ENCODE measurements at regions not wholly inside any gene's neighbourhood (a gene's known extent, or its start where the extent isn't known, plus 50 kb on each side); places are given as distances from the start of the nearest gene placed in this dataset.
"Not testable (repeated sequence)": the region's sequence is repeated elsewhere in the genome, so short reads cannot be mapped to it uniquely, and the experiment has no call there.

DNA sequence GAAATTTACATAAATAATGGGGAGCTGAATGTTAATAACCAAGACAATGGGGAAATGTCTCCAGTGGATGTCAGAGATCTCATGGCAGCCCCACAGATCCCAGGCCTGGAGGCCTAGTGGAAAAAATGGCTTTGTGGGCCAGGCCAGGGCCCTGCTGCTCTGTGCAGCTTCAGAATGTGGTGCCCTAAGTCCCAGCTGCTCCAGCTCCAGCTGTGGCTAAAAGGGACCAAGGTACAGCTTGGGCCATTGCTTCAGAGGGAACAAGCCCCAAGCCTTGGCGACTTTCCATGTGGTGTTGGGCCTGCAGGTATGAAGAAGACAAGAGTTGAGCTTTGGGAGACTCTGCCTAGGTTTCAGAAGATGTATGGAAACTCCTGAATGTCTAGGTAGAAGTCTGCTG is 658.2 kb downstream of the NUP35 start:
- TF ChIP-seq POLR2AphosphoS5 (IDR thresholded peaks at IDR 0.05; ENCODE audit: low read depth, low read length) (no peak), TAF1 (IDR thresholded peaks at IDR 0.05; ENCODE audit: borderline replicate concordance, low read depth, low read length) (no peak), POLR2A (IDR thresholded peaks at IDR 0.05; ENCODE audit: low read depth, low read length) (no peak)
- FAIRE-seq: no peak
- DNase-seq (ENCODE audit: insufficient read length): no peak

DNA sequence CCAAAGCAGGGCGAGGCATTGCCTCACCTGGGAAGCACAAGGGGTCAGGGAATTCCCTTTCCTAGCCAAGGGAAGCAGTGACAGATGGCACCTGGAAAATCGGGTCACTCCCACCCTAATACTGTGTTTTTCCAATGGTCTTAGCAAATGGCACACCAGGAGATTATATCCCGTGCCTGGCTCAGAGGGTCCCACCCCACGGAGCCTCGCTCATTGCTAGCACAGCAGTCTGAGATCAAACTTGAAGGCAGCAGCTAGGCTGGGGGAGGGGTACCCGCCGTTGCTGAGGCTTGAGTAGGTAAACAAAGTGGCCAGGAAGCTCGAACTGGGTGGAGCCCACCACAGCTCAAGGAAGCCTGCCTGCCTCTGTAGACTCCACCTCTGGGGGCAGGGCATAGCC is 664.6 kb downstream of the NUP35 start:
- FAIRE-seq; DNase-seq (ENCODE audit: insufficient read length): not testable (repeated sequence)

DNA sequence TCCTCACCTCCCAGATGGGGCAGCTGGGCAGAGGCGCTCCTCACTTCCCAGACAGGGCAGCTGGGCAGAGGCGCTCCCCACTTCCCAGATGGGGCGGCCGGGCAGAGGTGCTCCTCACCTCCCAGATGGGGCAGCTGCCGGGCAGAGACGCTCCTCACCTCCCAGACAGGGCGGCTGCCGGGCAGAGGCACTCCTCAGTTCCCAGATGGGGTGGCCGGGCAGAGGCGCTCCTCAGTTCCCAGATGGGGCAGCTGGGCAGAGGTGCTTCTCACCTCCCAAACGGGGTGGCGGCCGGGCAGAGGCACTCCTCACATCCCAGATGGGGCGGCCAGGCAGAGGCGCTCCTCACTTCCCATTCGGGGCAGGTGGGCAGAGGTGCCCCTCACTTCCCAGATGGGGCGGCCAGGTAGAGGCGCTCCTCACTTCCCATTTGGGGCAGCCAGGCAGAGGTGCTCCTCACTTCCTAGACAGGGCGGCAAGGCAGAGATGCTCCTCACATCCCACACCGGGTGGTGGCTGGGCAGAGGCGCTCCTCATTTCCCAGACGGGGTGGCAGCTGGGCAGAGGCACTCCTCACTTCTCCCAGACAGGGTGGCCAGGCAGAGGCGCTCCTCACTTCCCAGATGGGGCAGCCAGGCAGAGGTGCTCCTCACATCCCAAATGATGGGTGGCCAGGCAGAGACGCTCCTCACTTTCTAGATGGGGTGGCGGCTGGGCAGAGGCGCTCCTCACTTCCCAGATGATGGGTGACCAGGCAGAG is 668.1 kb downstream of the NUP35 start:
- FAIRE-seq; DNase-seq (ENCODE audit: insufficient read length): not testable (repeated sequence)

DNA sequence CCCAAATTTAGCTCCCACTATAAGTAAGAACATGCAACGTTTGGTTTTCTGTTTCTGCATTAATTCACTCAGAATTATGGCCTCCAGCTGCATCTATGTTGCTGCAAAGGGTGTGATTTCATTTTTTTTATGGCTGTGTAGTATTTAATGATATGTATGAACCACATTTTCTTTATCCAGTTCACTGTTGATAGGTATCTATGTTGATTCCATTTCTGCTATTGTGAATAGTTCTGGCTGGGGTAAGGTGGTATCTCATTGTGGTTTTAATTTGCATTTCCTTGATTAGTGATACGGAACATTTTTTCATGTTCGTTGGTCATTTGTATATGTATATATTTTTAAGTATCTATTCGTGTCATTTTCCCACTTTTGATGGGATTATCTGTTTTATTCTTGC is 674.3 kb downstream of the NUP35 start:
- FAIRE-seq (no peak), DNase-seq (ENCODE audit: insufficient read length) (no peak)
- TF ChIP-seq TAF1 (IDR thresholded peaks at IDR 0.05; ENCODE audit: borderline replicate concordance, low read depth, low read length) (no peak), POLR2A (IDR thresholded peaks at IDR 0.05; ENCODE audit: low read depth, low read length) (no peak), POLR2AphosphoS5 (IDR thresholded peaks at IDR 0.05; ENCODE audit: low read depth, low read length) (no peak)

DNA sequence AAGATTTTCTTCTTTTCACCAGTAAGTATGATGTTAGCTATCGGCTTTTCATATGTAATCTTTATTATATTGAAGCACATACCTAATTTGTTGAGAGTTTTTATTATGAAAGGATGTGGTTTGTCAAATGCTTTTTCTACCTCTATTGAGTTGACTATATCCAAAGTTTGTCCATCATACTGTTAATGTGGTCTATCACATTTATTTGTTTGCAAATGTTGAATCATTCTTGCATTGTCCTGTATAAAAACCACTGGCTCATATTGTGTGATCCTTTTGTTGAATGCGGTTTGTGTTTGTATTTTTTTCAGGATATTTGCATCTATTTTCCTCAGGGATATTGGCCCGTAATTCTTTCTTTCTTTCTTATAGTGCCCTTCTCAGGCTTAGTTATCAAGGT is 675.5 kb downstream of the NUP35 start:
- TF ChIP-seq TAF1 (IDR thresholded peaks at IDR 0.05; ENCODE audit: borderline replicate concordance, low read depth, low read length): no peak
- TF ChIP-seq POLR2A (IDR thresholded peaks at IDR 0.05; ENCODE audit: low read depth, low read length): no peak
- TF ChIP-seq POLR2AphosphoS5 (IDR thresholded peaks at IDR 0.05; ENCODE audit: low read depth, low read length): no peak
- peak; percentile 24 for FAIRE-seq
- no peak for DNase-seq (ENCODE audit: insufficient read length)

DNA sequence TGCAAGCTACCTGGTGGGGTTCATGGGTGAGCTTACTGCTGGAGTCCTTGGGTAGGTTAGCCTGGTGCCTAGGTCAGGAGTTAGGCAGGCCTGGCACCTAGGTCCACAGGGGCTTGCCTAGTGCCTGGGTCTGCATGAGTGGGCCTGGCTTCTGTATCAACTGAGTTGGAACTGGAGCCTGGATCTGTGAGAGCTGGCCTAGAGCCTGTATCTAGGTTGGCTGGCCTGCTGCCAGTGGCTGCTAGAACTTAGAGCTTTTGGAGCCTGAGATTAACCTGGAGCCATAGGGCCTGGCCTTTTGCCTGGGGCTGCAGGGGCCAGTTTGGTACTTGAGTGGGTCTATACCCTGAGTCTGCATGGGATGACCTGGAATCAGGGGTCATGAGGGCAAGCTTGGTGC is 679.4 kb downstream of the NUP35 start:
- TF ChIP-seq POLR2AphosphoS5 (IDR thresholded peaks at IDR 0.05; ENCODE audit: low read depth, low read length): no peak
- no peak for DNase-seq (ENCODE audit: insufficient read length)
- no peak for FAIRE-seq

DNA sequence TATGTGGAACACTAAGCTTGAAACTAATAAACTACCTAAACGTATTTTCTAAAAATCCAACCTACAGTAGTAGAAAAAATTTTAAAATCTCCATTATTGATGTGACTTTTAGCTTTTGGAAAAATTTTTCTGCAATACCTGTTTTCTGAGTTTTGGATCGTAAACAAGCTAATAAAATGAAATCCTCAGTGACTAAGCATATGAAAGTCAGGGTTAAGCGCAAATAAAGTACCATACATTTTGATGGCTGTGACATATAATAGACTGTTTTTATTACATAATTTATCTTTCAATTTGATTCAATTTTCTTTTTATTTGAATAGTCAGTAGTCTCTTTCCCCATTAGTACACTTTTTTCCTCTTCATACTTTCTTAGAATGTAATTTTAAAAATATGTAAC is 683.6 kb downstream of the NUP35 start:
- FAIRE-seq (no peak), DNase-seq (ENCODE audit: insufficient read length) (no peak)
- TF ChIP-seq TAF1 (IDR thresholded peaks at IDR 0.05; ENCODE audit: borderline replicate concordance, low read depth, low read length) (no peak), POLR2AphosphoS5 (IDR thresholded peaks at IDR 0.05; ENCODE audit: low read depth, low read length) (no peak), POLR2A (IDR thresholded peaks at IDR 0.05; ENCODE audit: low read depth, low read length) (no peak)

DNA sequence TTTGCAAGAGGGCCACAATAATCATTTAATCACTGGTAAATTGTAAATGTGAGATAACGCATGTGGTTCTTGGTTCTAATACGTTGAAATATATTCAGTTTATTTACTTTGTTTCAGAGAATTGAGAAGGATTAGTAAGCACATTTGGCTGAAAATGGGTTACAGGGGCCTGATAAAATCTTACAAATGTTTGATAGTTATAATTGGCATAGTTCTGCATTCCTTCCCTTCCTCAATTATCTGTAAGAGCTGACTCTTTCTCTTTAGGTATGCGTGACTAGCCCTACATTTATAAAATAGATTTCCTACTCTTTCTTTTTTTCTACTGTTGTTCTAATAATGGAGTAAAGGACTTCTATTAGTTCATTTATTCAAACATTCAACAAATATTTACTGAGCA is 685.2 kb downstream of the NUP35 start:
- TF ChIP-seq POLR2A (IDR thresholded peaks at IDR 0.05; ENCODE audit: low read depth, low read length) (no peak), POLR2AphosphoS5 (IDR thresholded peaks at IDR 0.05; ENCODE audit: low read depth, low read length) (no peak), TAF1 (IDR thresholded peaks at IDR 0.05; ENCODE audit: borderline replicate concordance, low read depth, low read length) (no peak)
- DNase-seq (ENCODE audit: insufficient read length) (no peak), FAIRE-seq (no peak)

DNA sequence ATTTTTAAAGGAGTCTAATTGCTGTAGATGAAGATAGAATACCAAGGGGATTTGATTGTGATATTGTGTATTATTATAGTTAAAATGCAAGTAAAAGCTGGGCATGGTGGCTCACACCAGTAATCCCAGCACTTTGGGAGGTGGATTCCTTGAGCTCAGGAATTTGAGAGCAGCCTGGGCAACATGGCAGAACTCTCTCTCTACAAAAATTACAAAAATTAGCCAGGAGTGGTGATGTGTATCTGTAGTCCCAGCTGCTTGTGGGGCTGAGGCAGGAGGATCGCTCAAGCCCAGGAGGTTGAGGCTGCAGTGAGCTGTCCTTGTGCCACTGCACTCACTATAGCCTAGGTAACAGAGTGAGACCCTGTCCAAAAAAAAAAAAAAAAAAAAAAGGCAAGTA is 687.0 kb downstream of the NUP35 start:
- DNase-seq (ENCODE audit: insufficient read length): no peak
- FAIRE-seq: no peak
- no peak for TF ChIP-seq POLR2A (IDR thresholded peaks at IDR 0.05; ENCODE audit: low read depth, low read length)
- no peak for TF ChIP-seq TAF1 (IDR thresholded peaks at IDR 0.05; ENCODE audit: borderline replicate concordance, low read depth, low read length)
- no peak for TF ChIP-seq POLR2AphosphoS5 (IDR thresholded peaks at IDR 0.05; ENCODE audit: low read depth, low read length)

DNA sequence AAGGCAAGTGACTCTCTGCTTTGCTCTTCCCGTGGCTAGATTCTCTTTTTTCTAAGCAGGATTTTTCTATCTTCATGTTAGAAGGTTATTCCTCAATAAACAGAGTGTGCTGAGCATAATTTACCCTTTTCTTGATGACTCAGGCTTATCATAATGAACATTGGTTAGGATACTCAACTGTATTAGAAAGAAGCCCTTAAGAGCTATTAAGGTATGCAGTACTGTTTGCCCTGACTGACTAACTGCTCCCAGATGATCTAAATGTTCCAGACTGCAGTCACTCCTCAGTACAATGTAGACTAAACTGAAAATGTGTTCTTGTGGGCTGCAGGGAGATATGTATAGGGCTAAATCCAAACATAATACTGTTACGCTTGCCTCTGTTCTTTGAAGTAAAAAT is 687.8 kb downstream of the NUP35 start:
- TF ChIP-seq POLR2A (IDR thresholded peaks at IDR 0.05; ENCODE audit: low read depth, low read length) (no peak), TAF1 (IDR thresholded peaks at IDR 0.05; ENCODE audit: borderline replicate concordance, low read depth, low read length) (no peak), POLR2AphosphoS5 (IDR thresholded peaks at IDR 0.05; ENCODE audit: low read depth, low read length) (no peak)
- DNase-seq (ENCODE audit: insufficient read length): no peak
- peak; percentile 36 for FAIRE-seq

DNA sequence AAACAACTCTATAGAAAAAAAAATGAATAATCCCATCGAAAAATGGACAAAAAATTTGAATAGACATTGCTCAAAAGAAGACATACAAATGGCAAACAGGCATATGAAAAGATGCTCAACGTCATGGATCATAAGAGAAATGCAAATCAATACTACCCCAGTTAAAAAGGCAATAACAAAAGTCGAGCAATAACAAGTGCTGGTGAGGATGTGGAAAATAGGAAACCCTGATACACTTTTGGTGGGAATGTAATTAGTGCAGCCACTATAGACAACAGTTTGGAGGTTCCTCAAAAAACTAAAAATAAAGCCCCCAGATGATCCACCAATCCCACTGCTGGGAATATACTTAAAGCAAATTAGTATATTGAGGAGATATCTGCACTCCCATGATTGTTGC is 701.5 kb downstream of the NUP35 start:
- no peak for TF ChIP-seq TAF1 (IDR thresholded peaks at IDR 0.05; ENCODE audit: borderline replicate concordance, low read depth, low read length)
- no peak for TF ChIP-seq POLR2A (IDR thresholded peaks at IDR 0.05; ENCODE audit: low read depth, low read length)
- TF ChIP-seq POLR2AphosphoS5 (IDR thresholded peaks at IDR 0.05; ENCODE audit: low read depth, low read length): no peak
- no peak for FAIRE-seq
- DNase-seq (ENCODE audit: insufficient read length): no peak

DNA sequence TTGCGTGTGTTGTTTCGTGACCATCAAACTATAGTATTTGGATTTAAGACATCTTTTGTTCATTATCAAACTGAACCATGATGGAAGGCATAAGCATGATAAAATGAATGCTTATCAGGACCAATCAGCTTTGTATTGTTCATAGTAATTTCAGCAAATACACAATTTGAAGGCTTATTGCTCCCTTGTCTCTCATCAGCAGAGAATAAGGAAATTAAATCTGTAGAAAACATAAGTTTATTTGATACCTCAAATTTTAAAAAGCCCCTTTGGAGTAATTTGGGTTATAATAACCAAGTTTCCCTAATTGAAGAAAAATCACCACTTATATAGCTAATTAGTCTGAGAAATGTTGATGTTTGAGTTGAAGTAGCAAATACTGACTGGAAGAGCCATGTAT is 705.7 kb downstream of the NUP35 start:
- DNase-seq (ENCODE audit: insufficient read length) (no peak), FAIRE-seq (no peak)
- TF ChIP-seq POLR2AphosphoS5 (IDR thresholded peaks at IDR 0.05; ENCODE audit: low read depth, low read length): no peak
- no peak for TF ChIP-seq POLR2A (IDR thresholded peaks at IDR 0.05; ENCODE audit: low read depth, low read length)
- no peak for TF ChIP-seq TAF1 (IDR thresholded peaks at IDR 0.05; ENCODE audit: borderline replicate concordance, low read depth, low read length)

DNA sequence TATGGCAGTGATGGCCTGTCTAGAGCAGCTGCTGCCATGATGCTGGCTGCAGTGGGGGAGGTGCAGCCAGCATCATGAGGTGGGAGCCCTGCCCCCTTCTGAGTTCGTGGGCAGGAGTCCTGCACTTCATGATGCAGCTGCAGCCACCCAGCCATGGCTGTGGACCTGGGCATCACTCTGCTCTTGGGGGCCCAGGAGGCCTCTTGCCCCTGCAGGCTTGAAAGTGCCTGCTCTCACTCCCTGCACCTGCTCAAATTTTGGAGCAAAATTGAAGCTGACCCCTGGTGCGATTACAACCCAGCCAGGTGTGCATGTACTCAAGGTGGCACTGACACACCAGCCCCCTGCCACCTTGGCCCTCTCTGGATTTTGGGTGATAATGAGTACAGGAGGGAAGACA is 712.9 kb downstream of the NUP35 start:
- DNase-seq (ENCODE audit: insufficient read length) (no peak), FAIRE-seq (no peak)
- TF ChIP-seq POLR2AphosphoS5 (IDR thresholded peaks at IDR 0.05; ENCODE audit: low read depth, low read length) (no peak), POLR2A (IDR thresholded peaks at IDR 0.05; ENCODE audit: low read depth, low read length) (no peak), TAF1 (IDR thresholded peaks at IDR 0.05; ENCODE audit: borderline replicate concordance, low read depth, low read length) (no peak)
